ENCODE measurements at regions not wholly inside any gene's neighbourhood (a gene's known extent, or its start where the extent isn't known, plus 50 kb on each side); places are given as distances from the start of the nearest gene placed in this dataset.

- TF ChIP-seq CTCF (IDR thresholded peaks at IDR 0.05): no peak
- Mint-ChIP-seq H3K27me3 (ENCODE audit: unreplicated experiment) (no peaks in the 10 kb centered on the region), H3K9me3 (ENCODE audit: unreplicated experiment) (peaks cover 6% of the 10 kb centered on the region), H3K36me3 (ENCODE audit: unreplicated experiment) (no peaks in the 10 kb centered on the region), H3K27ac (ENCODE audit: unreplicated experiment) (no peak overlapping the region), H3K4me3 (ENCODE audit: unreplicated experiment) (no peak overlapping the region), H3K4me1 (ENCODE audit: unreplicated experiment) (peaks cover 37% of the 10 kb centered on the region)
- DNase-seq (ENCODE audit: extremely low spot score, unreplicated experiment): no peak
Observed at GRCh38 chr9:86503942-86504341, 149.7 kb upstream of the TUT7 start.

- Mint-ChIP-seq H3K27ac (ENCODE audit: unreplicated experiment) (no peak overlapping the region), H3K9me3 (ENCODE audit: unreplicated experiment) (peaks cover 6% of the 10 kb centered on the region), H3K4me3 (ENCODE audit: unreplicated experiment) (no peak overlapping the region), H3K36me3 (ENCODE audit: unreplicated experiment) (no peaks in the 10 kb centered on the region), H3K27me3 (ENCODE audit: unreplicated experiment) (no peaks in the 10 kb centered on the region), H3K4me1 (ENCODE audit: unreplicated experiment) (peaks cover 37% of the 10 kb centered on the region)
- no peak for DNase-seq (ENCODE audit: extremely low spot score, unreplicated experiment)
- no peak for TF ChIP-seq CTCF (IDR thresholded peaks at IDR 0.05)
Observed at GRCh38 chr9:86503314-86503713, 149.1 kb upstream of the TUT7 start.

- peak overlapping the region; percentile 93 for H3K27ac Mint-ChIP-seq (ENCODE audit: unreplicated experiment)
- peaks cover 6% of the 10 kb centered on the region for H3K9me3 Mint-ChIP-seq (ENCODE audit: unreplicated experiment)
- H3K27me3 Mint-ChIP-seq (ENCODE audit: unreplicated experiment): no peaks in the 10 kb centered on the region
- peaks cover 30% of the 10 kb centered on the region for H3K4me1 Mint-ChIP-seq (ENCODE audit: unreplicated experiment)
- no peak for DNase-seq (ENCODE audit: extremely low spot score, unreplicated experiment)
- H3K36me3 Mint-ChIP-seq (ENCODE audit: unreplicated experiment): no peaks in the 10 kb centered on the region
- H3K4me3 Mint-ChIP-seq (ENCODE audit: unreplicated experiment): peak overlapping the region; percentile 1
- TF ChIP-seq CTCF (IDR thresholded peaks at IDR 0.05): peak; percentile 14
Observed at GRCh38 chr9:86500667-86501435, 146.6 kb upstream of the TUT7 start.

GRCh38 chr9:86500031-86500430 lies 145.8 kb upstream of the TUT7 start:
- Mint-ChIP-seq H3K36me3 (ENCODE audit: unreplicated experiment) (no peaks in the 10 kb centered on the region), H3K4me1 (ENCODE audit: unreplicated experiment) (peaks cover 30% of the 10 kb centered on the region), H3K27ac (ENCODE audit: unreplicated experiment) (peak overlapping the region; percentile 93), H3K27me3 (ENCODE audit: unreplicated experiment) (no peaks in the 10 kb centered on the region), H3K9me3 (ENCODE audit: unreplicated experiment) (peaks cover 6% of the 10 kb centered on the region), H3K4me3 (ENCODE audit: unreplicated experiment) (no peak overlapping the region)
- DNase-seq (ENCODE audit: extremely low spot score, unreplicated experiment): no peak
- TF ChIP-seq CTCF (IDR thresholded peaks at IDR 0.05): no peak

GRCh38 chr9:86494644-86495111 lies 140.5 kb upstream of the TUT7 start:
- Mint-ChIP-seq H3K27ac (ENCODE audit: unreplicated experiment) (no peak overlapping the region), H3K27me3 (ENCODE audit: unreplicated experiment) (no peaks in the 10 kb centered on the region), H3K9me3 (ENCODE audit: unreplicated experiment) (no peaks in the 10 kb centered on the region), H3K4me3 (ENCODE audit: unreplicated experiment) (no peak overlapping the region), H3K4me1 (ENCODE audit: unreplicated experiment) (peaks cover 12% of the 10 kb centered on the region), H3K36me3 (ENCODE audit: unreplicated experiment) (no peaks in the 10 kb centered on the region)
- no peak for DNase-seq (ENCODE audit: extremely low spot score, unreplicated experiment)
- no peak for TF ChIP-seq CTCF (IDR thresholded peaks at IDR 0.05)

Measured in osteocyte (in vitro differentiated cells).